ENCODE measurements at regions not wholly inside any gene's neighbourhood (a gene's known extent, or its start where the extent isn't known, plus 50 kb on each side); places are given as distances from the start of the nearest gene placed in this dataset.

- DNase-seq = no peak
Observed at GRCh38 chr13:105971312-105971711, 564.1 kb downstream of the EFNB2 start.

DNA sequence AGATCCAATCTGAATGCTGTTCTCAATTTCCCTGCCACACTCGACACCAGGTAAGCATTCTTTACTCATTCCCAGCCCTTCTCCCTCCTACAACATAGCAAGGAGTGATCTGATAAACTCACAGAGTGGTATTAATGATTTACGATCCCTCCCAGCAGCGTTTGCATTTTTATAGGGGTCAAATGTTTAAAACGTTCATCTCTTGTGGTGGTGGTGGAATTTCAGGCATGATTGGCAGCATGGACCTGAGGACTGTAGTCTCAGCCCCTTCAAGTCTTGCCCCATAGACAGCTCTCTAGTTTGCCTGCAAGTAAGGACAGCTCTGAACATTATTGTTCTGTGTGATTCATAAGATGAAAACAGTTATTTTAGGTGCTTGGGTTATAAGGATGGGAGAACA lies 565.7 kb downstream of the EFNB2 start:
- no peak for DNase-seq

- DNase-seq = no peak
Observed at GRCh38 chr13:105965910-105966309, 569.6 kb downstream of the EFNB2 start.

DNA sequence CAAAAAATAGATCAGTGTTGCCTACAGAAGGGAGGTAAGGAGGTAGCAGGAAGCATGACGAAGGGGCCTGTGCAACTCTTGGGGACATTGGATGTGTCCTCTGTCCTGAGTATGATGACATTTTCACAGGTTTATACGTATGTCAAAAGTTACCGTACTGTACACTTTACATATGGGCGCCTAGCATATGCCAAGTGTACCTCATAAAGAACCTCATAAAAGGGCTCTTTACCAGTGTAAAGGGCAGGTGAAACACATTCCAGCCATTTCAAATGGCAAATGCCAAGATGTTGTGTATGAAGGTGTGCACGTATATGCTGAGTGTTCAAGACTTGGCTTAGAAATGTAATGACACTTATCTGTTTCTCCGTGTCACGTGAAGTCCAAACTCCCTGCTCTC lies 573.4 kb downstream of the EFNB2 start:
- no peak for DNase-seq

DNA sequence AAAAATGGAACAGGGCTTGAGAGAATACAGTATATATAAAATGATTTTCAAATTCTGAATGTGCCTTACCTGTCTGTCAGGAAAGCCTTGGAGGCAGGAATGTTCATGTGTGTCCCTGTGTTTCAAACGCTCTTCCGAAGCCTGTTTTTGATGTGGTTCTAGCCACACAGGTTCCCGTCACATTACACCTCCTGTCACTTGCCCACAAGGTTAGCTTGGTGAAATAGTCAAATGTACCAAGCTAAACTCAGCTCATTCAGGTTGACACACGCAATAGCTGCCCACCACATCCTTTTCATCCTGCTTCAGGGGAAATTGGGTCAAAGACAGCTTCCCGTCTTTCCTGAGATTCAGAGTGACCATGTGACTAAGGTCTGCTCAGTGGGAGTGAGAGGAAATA lies 574.0 kb downstream of the EFNB2 start:
- DNase-seq = no peak

DNA sequence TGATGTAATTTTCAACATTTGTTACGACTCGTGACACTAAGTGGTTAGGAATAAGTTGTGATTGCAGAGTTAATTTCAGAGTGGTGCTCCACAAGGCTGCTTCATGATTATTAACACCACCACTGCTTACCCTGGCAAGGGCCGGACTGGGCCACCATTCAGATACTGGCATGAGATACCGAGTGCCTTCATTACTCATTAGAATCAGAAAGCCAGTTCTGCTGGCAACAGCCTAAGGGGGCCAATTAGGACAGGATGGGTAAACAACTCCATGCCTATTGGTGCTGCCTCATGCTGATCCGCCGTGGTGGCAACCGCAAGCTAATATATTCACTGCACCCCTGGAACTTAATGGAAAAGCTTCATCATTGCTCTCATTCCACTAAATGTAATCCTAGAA lies 575.1 kb downstream of the EFNB2 start:
- no peak for DNase-seq

GRCh38 chr13:105959876-105960275 lies 575.6 kb downstream of the EFNB2 start:
- no peak for DNase-seq

GRCh38 chr13:105957769-105958438 lies 577.6 kb downstream of the EFNB2 start:
- no peak for DNase-seq

DNA sequence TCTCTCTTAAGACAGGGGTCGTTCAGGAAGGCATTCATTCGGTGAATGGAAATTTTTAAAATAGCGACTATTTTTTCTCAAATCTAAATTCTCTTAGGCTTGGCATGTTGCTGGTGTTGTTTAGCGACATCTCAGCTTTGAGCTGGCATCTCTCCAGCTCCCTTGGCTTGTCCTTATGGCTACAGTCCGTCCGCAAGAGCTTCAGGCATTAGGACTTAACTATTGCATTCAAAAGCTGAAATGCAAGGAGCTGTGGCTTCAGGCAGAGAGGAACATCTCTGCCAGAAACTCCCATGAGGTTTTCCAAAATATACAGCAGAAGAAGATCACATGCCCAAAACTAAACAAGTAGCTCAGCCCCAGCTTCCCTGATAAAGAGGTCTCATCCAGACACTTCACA lies 578.5 kb downstream of the EFNB2 start:
- DNase-seq = no peak

GRCh38 chr13:105952973-105953290 lies 582.5 kb downstream of the EFNB2 start:
- DNase-seq = no peak

DNA sequence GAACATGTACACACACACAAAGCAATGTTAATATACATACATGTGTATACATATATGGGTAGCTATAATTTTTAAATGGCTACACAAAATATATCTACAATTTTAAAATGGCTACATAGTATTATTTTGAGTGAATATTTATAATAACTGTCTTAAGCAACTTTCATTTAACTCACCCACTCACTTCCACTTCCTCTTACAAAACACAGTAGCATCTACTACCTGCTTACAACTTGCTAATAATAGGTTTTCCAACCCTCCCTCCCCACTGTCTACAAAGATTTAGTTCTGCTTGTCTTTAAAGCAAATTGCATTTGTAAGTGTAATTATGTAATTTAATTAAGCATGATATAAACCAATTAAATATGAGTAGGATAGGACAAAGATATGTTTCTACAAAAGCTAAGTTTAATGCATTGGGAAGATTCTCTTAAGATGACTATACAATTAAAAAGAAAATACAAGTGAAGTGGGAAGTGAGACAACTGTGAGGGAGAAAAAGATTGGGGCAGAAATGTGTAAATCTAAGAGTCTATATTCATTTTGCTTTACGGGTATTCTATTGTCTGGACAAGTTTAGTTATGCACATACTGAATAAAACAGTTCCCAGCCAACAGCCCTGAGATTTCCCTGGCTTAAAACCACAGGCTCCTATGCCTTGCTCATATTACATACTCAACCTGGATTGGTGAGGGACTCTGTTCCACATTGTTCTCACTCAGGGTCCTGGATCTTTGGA lies 583.1 kb downstream of the EFNB2 start:
- DNase-seq = no peak

GRCh38 chr13:105948143-105948542 lies 587.3 kb downstream of the EFNB2 start:
- no peak for DNase-seq

DNA sequence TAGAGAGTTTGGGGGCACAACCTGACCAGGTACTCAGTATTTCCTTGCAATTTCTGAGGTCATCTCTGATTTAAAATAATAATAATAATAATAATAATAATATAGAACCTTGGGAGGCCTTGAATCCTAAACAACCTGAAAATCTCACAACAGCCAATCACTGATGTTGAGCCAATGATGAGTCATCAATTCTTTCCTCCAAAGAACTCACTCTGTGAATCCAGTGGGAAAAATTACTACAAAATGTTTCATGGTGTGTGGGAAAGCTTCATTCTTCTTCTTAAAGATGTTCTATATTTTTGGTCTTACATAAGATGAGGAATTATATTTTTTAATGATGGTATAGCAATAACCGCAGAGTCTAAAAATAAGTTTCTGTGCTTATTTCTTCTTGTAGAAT lies 594.6 kb downstream of the EFNB2 start:
- DNase-seq = no peak

DNA sequence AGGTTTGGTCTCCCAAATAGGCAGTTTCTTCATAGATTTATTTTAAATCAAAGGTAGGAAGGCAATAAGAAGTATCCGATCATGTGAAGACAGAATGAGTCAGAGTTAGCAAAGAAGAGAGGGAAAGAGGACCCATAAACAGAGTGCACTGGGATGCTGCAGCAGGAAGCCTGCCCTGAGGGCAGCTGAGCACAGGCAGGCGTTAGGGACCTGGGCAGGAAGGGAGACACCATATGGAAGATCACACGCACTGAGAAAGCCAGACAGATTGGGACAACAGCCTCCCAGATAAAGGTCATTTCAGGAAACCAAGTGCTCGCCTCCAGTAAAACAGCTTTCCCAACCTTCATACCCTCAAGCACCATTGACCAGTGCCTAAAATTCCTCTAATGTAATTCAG lies 598.0 kb downstream of the EFNB2 start:
- no peak for DNase-seq

GRCh38 chr13:105936816-105937215 lies 598.6 kb downstream of the EFNB2 start:
- DNase-seq = no peak

DNA sequence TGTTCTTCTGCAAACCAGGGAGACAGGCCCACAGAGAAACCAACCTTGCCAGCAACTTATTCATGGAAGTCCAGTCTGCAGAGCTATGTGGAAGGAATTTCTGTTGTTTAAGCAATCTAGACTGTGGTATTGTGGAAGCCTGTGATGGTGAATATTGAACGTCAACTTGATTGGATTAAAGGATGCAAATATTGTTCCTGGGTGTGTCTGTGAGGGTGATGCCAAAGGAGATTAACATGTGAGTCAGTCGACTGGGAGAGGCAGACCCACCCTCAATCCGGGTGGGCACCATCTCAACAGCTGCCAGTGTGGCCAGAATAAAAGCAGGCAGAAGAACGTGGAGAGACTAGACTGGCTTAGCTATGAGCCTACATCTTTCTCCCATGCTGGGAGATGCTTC lies 606.0 kb downstream of the EFNB2 start:
- DNase-seq = no peak

GRCh38 chr13:105928901-105929300 lies 606.6 kb downstream of the EFNB2 start:
- DNase-seq = no peak

DNA sequence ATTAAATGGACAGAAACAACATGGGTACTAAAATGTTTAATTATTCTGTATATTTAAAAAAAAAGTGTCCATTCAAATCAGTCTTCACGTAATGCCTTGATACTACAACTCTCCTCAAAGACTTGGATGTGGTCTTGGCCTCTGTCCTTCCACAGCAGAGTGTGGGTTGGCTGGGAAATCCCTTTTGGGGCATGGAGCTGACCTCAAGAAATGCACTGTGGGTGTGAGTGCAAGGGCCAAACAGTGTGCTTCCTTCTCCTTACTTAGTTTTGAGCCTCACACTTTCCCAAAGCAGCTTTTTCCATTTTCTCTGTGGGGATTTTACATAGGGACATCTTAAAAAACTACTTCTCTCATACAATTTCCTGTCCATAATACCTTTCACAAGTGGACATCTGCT lies 607.4 kb downstream of the EFNB2 start:
- no peak for DNase-seq

DNA sequence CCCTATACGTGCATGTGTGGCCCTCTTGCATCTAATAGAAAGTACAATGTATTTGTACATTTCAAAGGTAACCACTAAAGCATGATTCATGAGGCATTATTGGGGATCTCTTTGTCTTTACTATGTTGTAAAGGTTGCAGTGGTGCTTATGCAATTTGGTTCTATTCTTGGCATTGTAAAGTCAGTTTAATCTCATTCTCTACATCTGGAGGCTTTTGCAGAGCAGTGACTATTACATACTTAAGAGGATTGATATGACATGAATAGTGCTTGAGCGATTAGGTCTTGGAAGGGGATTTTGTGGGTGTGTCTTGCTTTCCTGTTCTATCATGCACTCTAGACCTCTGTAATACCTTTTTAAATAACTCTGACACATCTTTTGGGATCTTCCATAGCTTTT lies 610.0 kb downstream of the EFNB2 start:
- DNase-seq = no peak

DNA sequence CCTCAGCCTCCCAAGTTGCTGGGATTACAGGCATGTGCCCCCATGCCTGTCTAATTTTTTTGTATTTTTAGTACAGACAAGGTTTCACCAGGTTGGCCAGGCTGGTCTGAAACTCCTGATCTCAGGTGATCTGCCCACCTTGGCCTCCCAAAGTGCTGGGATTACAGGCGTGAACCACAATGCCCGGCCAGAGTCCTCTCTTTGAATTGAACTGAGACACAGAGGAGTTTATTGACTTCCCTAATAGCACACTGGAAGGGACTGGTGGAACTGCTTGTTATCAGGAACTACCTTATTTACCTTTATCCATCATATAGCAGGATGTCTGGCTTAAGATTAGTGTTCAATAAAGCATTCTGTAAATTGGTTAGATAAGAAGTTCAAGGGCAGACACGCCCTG lies 613.8 kb downstream of the EFNB2 start:
- no peak for DNase-seq

DNA sequence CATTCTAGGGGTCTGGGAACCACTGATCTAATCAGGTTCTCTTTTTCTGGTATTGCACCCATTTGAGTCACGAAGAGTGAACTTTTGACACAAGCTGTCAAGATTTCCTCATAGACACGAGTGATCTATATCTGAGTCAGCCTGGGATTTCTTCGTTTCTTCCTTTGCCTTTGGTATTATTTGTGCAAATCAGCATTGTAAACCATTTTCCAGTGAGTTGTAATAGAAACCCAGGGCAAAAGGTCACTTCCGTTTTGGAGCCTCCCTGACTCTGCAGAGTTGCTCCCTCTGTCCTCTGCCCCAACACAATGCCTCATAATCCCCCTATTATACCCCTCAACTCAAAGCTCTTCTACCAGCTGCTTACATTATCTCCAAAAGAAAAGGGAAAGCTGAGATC lies 615.1 kb downstream of the EFNB2 start:
- DNase-seq = no peak

- DNase-seq = no peak
Observed at GRCh38 chr13:105918842-105919741, 616.4 kb downstream of the EFNB2 start.

DNA sequence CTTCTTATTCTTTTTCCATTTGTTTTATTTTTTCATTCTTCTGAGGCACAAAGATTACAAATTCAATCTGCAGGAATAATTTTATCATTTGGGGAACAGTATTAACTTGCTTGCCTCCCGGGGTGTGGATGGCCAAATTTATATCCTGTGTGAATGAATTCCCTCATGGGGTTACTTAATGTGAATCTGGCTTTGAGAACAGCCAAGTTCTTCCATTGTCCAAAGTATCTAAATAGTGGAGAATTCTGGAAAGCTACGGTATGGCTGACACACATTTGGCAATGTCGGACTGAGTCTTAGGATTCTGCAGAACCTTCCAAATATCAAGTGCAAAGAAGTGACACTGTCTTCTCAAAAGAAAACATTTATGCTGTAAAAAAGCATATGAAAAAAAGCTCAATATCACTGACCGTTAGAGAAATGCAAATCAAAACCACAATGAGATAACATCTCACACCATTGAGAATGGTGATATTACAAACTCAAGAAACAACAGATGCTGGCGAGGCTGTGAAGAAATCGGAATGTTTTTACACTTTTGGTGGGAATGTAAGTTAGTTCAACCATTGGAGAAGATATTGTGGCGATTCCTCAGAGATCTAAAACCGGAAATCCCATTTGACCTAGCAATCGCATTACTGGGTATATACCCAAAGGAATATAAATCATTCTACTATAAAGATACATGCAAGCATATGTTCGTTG lies 620.2 kb downstream of the EFNB2 start:
- DNase-seq = no peak

Data from CD4-positive, alpha-beta T cell treated with Interleukin-6 for 4 hours (primary cell).